GM23248 (cell line): ENCODE measurements at regions not wholly inside any gene's neighbourhood (a gene's known extent, or its start where the extent isn't known, plus 50 kb on each side); places are given as distances from the start of the nearest gene placed in this dataset.

Experiments used
- DNase-seq: peaks from one replicate; pipeline ENCODE4 v3.0.0-alpha.2; 2015
- H2AFZ ChIP-seq: fragments of 200-600 bp; sonication (generic); 2 replicates; pipeline ENCODE4 v1.6.1; 2016; ENCODE audit warnings: antibody characterized with exemption
- H3F3A ChIP-seq: fragments of 200-600 bp; sonication (generic); 2 replicates; pipeline ENCODE4 v1.6.1; 2016; ENCODE audit warnings: mild to moderate bottlenecking, antibody characterized with exemption, mixed run types; ENCODE audit not compliant: insufficient read depth
- H3K27ac ChIP-seq: fragments of 200-600 bp; sonication (generic); 2 replicates; pipeline ENCODE4 v1.5.1; 2016; ENCODE audit warnings: mild to moderate bottlenecking
- H3K27me3 ChIP-seq: fragments of 200-600 bp; sonication (generic); replicated peaks from 2 replicates; pipeline ENCODE4 v1.6.1; 2016; ENCODE audit warnings: mild to moderate bottlenecking; ENCODE audit not compliant: insufficient read depth
- H3K36me3 ChIP-seq: fragments of 200-600 bp; sonication (generic); 2 replicates; pipeline ENCODE4 v1.6.1; 2016; ENCODE audit warnings: low read depth, mild to moderate bottlenecking
- H3K4me1 ChIP-seq: fragments of 200-600 bp; sonication (generic); 2 replicates; pipeline ENCODE4 v1.6.1; 2016; ENCODE audit warnings: mild to moderate bottlenecking; ENCODE audit not compliant: insufficient read depth
- H3K4me2 ChIP-seq: fragments of 200-600 bp; sonication (generic); one replicate; pipeline ENCODE4 v1.6.1; 2016; ENCODE audit warnings: mild to moderate bottlenecking; ENCODE audit not compliant: unreplicated experiment
- H3K4me3 ChIP-seq: fragments of 200-600 bp; sonication (generic); 2 replicates; pipeline ENCODE4 v1.5.1; 2016; ENCODE audit warnings: mild to moderate bottlenecking
- H3K79me2 ChIP-seq: fragments of 200-600 bp; sonication (generic); 2 replicates; pipeline ENCODE4 v1.6.1; 2016; ENCODE audit warnings: mild to moderate bottlenecking; ENCODE audit not compliant: insufficient read depth
- H3K9ac ChIP-seq: fragments of 200-600 bp; sonication (generic); 2 replicates; pipeline ENCODE4 v1.6.1; 2016; ENCODE audit warnings: mild to moderate bottlenecking
- H3K9me2 ChIP-seq: fragments of 200-600 bp; sonication (generic); 2 replicates; pipeline ENCODE4 v1.6.1; 2016; ENCODE audit warnings: mixed run types, mild to moderate bottlenecking, moderate library complexity; ENCODE audit not compliant: insufficient read depth
- H3K9me3 ChIP-seq: fragments of 200-600 bp; sonication (generic); one replicate; pipeline ENCODE4 v1.6.1; 2017; ENCODE audit warnings: low read depth
- H4K20me1 ChIP-seq: fragments of 200-600 bp; sonication (generic); 2 replicates; pipeline ENCODE4 v1.6.0; 2016; ENCODE audit not compliant: insufficient read depth
- EZH2 ChIP-seq: fragments of 200-600 bp; sonication (generic); IDR thresholded peaks from 2 replicates; pipeline ENCODE4 v1.6.1; 2018; ENCODE audit warnings: antibody characterized with exemption, mild to moderate bottlenecking; ENCODE audit not compliant: insufficient read depth, poor library complexity, severe bottlenecking
- EZH2phosphoT487 ChIP-seq: fragments of 200-600 bp; sonication (generic); IDR thresholded peaks from 2 replicates; pipeline ENCODE4 v1.6.1; 2018; ENCODE audit warnings: antibody characterized with exemption, moderate library complexity, mild to moderate bottlenecking, low read depth; ENCODE audit not compliant: insufficient read depth
- WGBS, 2 experiments: methylation state at CpG; one replicate each; pipeline ENCODE4 v1.1.6; 2015 to 2017; ENCODE audit warnings: low lambda C conversion rate in 2 of 2, low coverage in 1 of 2; ENCODE audit errors: missing lambda C conversion rate in 2 of 2; 5-methylcytosine and 5-hydroxymethylcytosine counted together
- in situ Hi-C: fragments of 300-500 bp; cut with MboI; formaldehyde crosslinking; loops from 2 replicates; pipeline ENCODE4 v1.15.0; 2020

DNA sequence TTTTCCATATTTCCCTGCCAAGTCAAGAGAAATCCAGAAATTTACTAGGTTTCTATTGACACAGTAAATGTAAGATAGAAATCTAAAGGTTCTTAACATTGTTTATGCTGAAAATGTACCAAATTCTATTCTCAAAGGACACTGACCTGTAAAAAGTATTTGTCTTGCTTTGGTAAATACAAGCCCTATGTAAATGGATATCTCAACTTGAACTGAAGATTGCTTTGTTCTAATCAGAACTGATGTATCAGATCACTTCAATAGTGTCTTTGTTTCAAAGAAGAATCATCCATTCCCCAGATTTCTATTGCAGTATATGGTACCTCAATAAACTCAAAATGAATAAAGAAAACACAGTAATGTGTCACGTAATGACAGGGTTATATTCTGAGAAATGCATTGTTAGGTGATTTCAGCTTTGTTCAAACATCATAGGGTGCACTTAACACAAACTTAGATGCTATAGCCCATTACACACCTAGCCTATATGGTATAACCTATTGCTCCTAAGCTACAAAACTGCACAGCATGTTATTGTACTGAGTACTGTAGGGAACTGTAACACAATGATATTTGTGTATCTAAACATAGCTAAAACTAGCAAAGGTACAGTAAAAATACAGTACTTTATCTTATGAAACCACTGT lies 143.5 kb upstream of the NECTIN3 start:
- Histone ChIP-seq H3K79me2 (no peaks in the 10 kb centered on the region), H3K4me2 (no peak overlapping the region), H3K27me3 (no peaks in the 10 kb centered on the region), H3K9me2 (no peaks in the 10 kb centered on the region), H3K4me1 (peaks cover 8% of the 10 kb centered on the region; the same call in 1 of the 2 replicates), H3K9me3 (no peaks in the 10 kb centered on the region), H3K36me3 (no peaks in the 10 kb centered on the region), H3K4me3 (no peak overlapping the region), H4K20me1 (no peaks in the 10 kb centered on the region), H3K27ac (no peak overlapping the region), H2AFZ (no peak overlapping the region), H3F3A (peaks cover 9% of the 10 kb centered on the region; the same call in 1 of the 2 replicates), H3K9ac (no peak overlapping the region)
- DNase-seq: no peak
- no peak for TF ChIP-seq EZH2phosphoT487
- no peak for TF ChIP-seq EZH2
- in situ Hi-C loops: no loop called here
- WGBS, 2 experiments: 86 to 97% methylated on average over 1 of the region's 1 CpG

DNA sequence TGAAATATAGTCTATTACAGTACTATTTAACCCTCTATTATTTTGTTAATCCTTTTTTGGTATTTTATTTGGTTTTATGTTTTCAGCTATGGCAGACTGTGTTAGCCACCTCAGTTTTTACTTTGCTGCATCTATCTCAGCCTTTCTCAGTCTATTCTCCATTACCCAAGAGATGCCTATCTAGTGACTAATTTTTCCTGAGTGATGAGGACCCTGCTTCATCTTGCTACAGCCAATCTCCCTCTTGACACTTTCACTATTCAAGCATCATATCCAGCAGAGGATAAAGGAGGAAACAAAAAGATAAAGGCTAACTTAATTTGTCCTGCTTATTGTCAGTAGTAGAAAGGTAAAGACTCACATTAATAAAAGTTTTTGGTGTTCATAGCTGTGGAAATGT lies 141.8 kb upstream of the NECTIN3 start:
- Histone ChIP-seq H4K20me1 (no peaks in the 10 kb centered on the region), H3K9me2 (no peaks in the 10 kb centered on the region), H3K27ac (no peak overlapping the region), H3K4me1 (peaks cover 19% of the 10 kb centered on the region; the same call in 1 of the 2 replicates), H3K27me3 (no peaks in the 10 kb centered on the region), H3K4me2 (no peak overlapping the region), H3K9me3 (no peaks in the 10 kb centered on the region), H3K79me2 (no peaks in the 10 kb centered on the region), H2AFZ (no peak overlapping the region), H3K9ac (no peak overlapping the region), H3K4me3 (no peak overlapping the region), H3F3A (peaks cover 14% of the 10 kb centered on the region; the same call in 1 of the 2 replicates), H3K36me3 (no peaks in the 10 kb centered on the region)
- in situ Hi-C loops: no loop called here
- no peak for TF ChIP-seq EZH2phosphoT487
- no peak for TF ChIP-seq EZH2
- DNase-seq: no peak

DNA sequence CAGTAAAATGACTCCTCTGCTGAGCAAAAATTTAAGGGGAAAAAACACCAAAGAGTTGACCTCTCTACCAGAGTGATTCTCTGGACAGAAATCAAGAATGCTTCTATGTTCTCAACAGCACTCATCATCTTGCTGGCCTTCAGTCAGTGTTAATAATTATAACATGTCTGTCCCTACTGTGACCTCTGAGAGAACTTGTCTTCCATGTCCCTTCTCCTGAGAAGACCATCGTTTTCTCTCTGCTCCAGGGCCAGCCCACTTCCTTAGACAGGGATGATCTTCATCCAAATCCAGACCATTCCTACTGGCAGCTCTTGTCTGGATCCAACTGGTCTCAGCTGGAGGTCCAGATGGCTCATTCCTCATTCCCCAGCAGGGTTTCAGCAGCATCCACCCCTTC lies 139.0 kb upstream of the NECTIN3 start:
- Histone ChIP-seq H4K20me1 (no peaks in the 10 kb centered on the region), H3K36me3 (no peaks in the 10 kb centered on the region), H3K9me2 (no peaks in the 10 kb centered on the region), H3K4me3 (no peak overlapping the region), H3K9ac (no peak overlapping the region), H3K79me2 (no peaks in the 10 kb centered on the region), H3K9me3 (no peaks in the 10 kb centered on the region), H3K27ac (no peak overlapping the region), H2AFZ (peak overlapping the region; percentile 17; the same call in 1 of the 2 replicates), H3K4me1 (peaks cover 19% of the 10 kb centered on the region; the same call in 1 of the 2 replicates), H3F3A (peaks cover 14% of the 10 kb centered on the region; the same call in 1 of the 2 replicates), H3K27me3 (no peaks in the 10 kb centered on the region), H3K4me2 (no peak overlapping the region)
- in situ Hi-C loops: no loop called here
- TF ChIP-seq EZH2 (no peak), EZH2phosphoT487 (no peak)
- peak; percentile 20 for DNase-seq
- 0 to 3% methylated on average over 1 of the region's 1 CpG for WGBS, 2 experiments

DNA sequence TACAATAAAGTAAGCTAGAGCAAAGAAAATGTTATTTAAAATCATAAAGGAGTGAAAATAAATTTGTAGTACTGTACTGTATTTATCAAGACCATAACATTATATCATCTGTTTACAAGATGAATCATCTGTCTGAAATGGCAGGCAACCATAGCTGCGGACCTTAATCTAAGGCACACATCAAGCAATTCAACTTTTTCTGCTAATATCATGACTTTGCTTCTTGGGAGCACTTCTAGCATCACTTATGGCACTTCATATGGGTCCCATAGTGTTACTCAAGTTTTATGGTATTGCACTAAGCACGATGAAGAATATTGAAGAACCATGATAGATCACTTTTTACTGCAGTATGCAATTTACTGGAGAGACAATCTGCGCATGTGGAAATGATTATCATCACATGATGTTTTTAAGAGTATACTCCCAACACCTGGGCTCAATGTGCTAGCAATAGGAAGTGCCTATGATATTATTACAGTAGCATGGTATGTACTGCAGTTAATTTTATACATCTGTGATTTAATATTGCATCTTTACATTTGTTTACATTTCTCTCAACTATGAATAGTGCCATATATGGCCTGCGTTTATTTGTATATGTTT lies 137.7 kb upstream of the NECTIN3 start:
- Histone ChIP-seq H3F3A (peaks cover 14% of the 10 kb centered on the region; the same call in 1 of the 2 replicates), H2AFZ (no peak overlapping the region), H3K27ac (no peak overlapping the region), H3K27me3 (no peaks in the 10 kb centered on the region), H3K4me3 (no peak overlapping the region), H3K4me1 (peaks cover 19% of the 10 kb centered on the region; the same call in 1 of the 2 replicates), H3K9me3 (no peaks in the 10 kb centered on the region), H4K20me1 (no peaks in the 10 kb centered on the region), H3K4me2 (no peak overlapping the region), H3K9ac (no peak overlapping the region), H3K9me2 (no peaks in the 10 kb centered on the region), H3K36me3 (no peaks in the 10 kb centered on the region), H3K79me2 (no peaks in the 10 kb centered on the region)
- in situ Hi-C loops: no loop called here
- peak; percentile 48 for DNase-seq
- 41 to 43% methylated on average over 4 of the region's 4 CpGs for WGBS, 2 experiments
- no peak for TF ChIP-seq EZH2
- no peak for TF ChIP-seq EZH2phosphoT487
